ENCODE measurements at regions not wholly inside any gene's neighbourhood (a gene's known extent, or its start where the extent isn't known, plus 50 kb on each side); places are given as distances from the start of the nearest gene placed in this dataset.

DNA sequence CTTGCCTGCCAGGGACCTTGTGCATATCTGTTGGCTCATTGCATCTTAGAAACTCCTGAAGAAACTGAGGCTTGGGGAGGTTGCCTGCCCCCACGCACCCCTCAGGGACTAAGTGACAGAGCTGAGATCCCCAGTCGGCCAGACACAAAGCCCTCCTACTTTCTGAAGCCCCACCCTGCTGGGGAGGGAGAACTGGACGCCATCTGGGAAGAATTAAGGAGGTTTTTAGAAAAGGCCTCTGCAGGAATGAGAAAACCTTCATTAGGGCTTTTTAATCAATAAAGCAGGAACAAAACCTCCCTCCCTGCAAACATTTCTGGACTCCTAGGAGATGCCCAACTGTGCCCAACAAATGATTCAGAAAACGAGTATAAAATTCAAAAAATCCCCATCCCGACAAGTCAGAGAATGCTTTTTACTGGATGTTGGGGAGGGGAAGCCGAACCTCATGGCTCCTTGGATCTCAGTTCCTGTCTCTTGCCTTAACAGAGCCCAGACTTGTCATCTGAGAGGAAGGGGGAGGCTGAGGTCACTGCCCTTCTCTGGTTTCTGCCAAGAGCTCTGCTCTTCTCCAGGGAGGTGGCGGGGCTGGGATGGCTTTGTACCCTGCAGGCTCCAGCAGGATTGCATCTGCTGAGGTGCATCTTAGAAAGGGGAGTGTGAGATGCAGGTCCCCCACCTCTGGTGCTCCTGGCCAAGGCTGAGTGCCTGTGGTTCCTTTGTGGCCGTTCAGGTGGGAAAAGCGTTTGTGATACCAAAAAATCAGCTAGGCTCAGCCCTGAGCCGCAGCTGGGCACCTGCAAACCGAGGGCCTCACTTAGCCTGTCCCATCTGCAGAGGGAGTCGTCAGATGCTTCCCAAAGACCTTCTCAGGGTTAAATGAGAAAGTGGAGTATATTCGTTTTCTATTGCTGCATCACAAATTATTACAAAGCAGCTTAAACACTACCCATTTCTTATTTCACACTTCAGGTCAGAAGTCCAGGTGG lies 142.4 kb downstream of the ZFP36L2 start:
- no peak for TF ChIP-seq POLR2AphosphoS5 (IDR thresholded peaks at IDR 0.05; ENCODE audit: borderline replicate concordance, low read depth, low read length)
- TF ChIP-seq EZH2 (IDR thresholded peaks at IDR 0.05) = no peak

All from SK-N-MC (cell line).